WERI-Rb-1 (cell line): ENCODE measurements at regions not wholly inside any gene's neighbourhood (a gene's known extent, or its start where the extent isn't known, plus 50 kb on each side); places are given as distances from the start of the nearest gene placed in this dataset.
"Not testable (repeated sequence)": the region's sequence is repeated elsewhere in the genome, so short reads cannot be mapped to it uniquely, and the experiment has no call there.

Experiments
- DNase-seq: peaks from one replicate; pipeline ENCODE4 v3.0.0-alpha.2; 2020
- H3K27ac ChIP-seq: fragments of 250-450 bp; sonication (Bioruptor Pico); 2 replicates; pipeline ENCODE4 v1.5.1; 2020; ENCODE audit warnings: mild to moderate bottlenecking, moderate library complexity
- H3K27me3 ChIP-seq: fragments of 250-450 bp; sonication (Bioruptor Pico); 2 replicates; pipeline ENCODE4 v1.5.1; 2021; ENCODE audit warnings: mild to moderate bottlenecking, low read depth, moderate library complexity; ENCODE audit not compliant: insufficient read depth, severe bottlenecking
- H3K36me3 ChIP-seq: fragments of 250-450 bp; sonication (Bioruptor Pico); 2 replicates; pipeline ENCODE4 v1.5.1; 2020; ENCODE audit warnings: mild to moderate bottlenecking, moderate library complexity
- H3K4me3 ChIP-seq: 2 replicates; pipeline ENCODE4 v1.5.1; 2011; ENCODE audit warnings: low read depth, mild to moderate bottlenecking, control low read depth, low read length
- H3K9me3 ChIP-seq: fragments of 250-450 bp; sonication (Bioruptor Pico); 2 replicates; pipeline ENCODE4 v1.5.1; 2021; ENCODE audit warnings: mild to moderate bottlenecking, moderate library complexity; ENCODE audit not compliant: severe bottlenecking
- TF ChIP-seq, protein P1 (sequence below): IDR thresholded peaks from 2 replicates; pipeline ENCODE4 v1.5.1; 2011; ENCODE audit warnings: low read depth, mild to moderate bottlenecking, control low read depth, inconsistent platforms, low read length

DNA sequence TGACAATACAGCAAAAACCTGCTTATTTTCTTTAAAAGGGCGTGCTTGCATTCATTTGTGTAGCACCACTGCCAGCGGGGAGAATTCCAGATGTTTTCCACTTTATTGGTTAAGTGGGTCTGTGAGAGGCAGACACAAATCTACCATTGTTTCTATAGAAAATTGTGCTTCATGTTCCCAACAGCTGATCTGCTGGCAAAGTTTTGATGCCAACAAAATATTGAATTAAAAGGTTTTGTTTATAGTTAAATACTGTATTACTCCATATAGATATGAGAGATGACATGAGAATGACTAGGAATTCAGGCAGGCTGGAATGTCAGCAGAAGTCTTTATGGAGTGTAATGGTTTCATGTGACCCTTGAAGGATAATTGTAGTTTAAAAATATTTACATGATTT, 182.7 kb downstream of the MC4R start:
- Histone ChIP-seq H3K4me3 (no peak overlapping the region), H3K36me3 (no peaks in the 10 kb centered on the region), H3K27ac (no peak overlapping the region), H3K27me3 (no peaks in the 10 kb centered on the region), H3K9me3 (no peaks in the 10 kb centered on the region)
- TF ChIP-seq, protein P1, sequence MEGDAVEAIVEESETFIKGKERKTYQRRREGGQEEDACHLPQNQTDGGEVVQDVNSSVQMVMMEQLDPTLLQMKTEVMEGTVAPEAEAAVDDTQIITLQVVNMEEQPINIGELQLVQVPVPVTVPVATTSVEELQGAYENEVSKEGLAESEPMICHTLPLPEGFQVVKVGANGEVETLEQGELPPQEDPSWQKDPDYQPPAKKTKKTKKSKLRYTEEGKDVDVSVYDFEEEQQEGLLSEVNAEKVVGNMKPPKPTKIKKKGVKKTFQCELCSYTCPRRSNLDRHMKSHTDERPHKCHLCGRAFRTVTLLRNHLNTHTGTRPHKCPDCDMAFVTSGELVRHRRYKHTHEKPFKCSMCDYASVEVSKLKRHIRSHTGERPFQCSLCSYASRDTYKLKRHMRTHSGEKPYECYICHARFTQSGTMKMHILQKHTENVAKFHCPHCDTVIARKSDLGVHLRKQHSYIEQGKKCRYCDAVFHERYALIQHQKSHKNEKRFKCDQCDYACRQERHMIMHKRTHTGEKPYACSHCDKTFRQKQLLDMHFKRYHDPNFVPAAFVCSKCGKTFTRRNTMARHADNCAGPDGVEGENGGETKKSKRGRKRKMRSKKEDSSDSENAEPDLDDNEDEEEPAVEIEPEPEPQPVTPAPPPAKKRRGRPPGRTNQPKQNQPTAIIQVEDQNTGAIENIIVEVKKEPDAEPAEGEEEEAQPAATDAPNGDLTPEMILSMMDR, result no peak
- no peak for DNase-seq

DNA sequence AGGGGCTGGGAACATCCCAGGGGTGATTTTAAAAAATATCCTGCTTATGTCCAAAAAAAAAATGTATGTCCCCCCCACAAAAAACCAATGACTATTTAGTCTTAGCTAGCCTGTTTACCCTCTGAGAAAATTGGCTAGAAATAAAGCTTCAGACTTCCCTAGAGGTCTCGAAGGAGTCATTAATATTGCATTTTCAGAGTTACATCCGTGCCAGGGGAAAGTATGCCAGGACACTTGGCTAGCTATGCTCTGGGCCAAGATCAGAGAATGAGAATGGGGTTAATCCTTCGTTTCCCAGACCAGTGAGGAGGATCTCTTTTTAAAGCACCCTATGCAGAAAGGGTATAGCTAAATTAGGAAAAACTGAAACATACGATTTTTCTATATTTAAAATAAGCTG, 183.6 kb downstream of the MC4R start:
- no peak overlapping the region for H3K4me3 ChIP-seq
- TF ChIP-seq, protein P1, result no peak
- no peaks in the 10 kb centered on the region for H3K27me3 ChIP-seq
- H3K36me3 ChIP-seq, result no peaks in the 10 kb centered on the region
- no peaks in the 10 kb centered on the region for H3K9me3 ChIP-seq
- DNase-seq, result no peak
- no peak overlapping the region for H3K27ac ChIP-seq

DNA sequence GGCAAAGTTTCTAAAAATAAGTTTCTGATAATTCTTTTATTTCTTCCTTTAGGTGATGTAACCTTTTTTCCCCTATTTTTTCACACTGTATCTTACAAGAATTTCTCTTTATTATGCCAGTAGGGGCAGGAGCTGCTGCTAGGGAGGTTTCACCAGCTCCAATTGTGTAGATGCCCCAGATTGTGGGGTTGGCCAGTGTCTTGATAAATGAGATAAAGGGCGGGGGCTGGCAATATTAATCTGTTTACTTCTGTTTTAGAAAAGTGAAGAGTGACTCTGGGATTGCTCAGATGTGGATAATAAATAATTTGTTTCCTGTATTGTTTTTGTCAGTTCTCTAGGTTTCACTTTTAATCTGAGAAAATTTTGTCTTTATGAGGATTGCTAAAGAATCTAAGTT, 190.4 kb downstream of the MC4R start:
- H3K36me3 ChIP-seq, result no peaks in the 10 kb centered on the region
- H3K27ac ChIP-seq, result no peak overlapping the region
- no peak overlapping the region for H3K4me3 ChIP-seq
- no peaks in the 10 kb centered on the region for H3K9me3 ChIP-seq
- DNase-seq, result no peak
- no peaks in the 10 kb centered on the region for H3K27me3 ChIP-seq
- TF ChIP-seq, protein P1, result no peak

DNA sequence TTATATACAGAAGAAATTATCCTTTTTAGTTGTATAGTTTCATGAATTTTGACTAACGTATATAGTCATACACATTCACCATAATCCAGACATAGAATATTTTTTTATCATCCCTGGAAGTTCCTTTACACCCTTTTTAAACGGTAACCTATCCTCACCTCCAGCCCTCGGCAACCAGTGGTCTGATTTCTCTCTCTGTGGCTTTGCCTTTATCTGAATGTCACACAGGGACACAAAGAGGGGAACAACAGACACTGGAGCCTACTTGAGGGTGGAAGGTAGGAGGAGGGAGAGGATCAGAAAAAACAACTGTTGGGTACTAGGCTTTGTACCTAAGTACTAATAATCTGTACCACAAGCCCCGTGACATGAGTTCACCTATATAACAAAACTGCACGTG, 191.9 kb downstream of the MC4R start:
- no peaks in the 10 kb centered on the region for H3K9me3 ChIP-seq
- H3K27ac ChIP-seq, result no peak overlapping the region
- H3K4me3 ChIP-seq, result no peak overlapping the region
- H3K27me3 ChIP-seq, result no peaks in the 10 kb centered on the region
- no peaks in the 10 kb centered on the region for H3K36me3 ChIP-seq
- no peak for DNase-seq
- TF ChIP-seq, protein P1, result no peak

DNA sequence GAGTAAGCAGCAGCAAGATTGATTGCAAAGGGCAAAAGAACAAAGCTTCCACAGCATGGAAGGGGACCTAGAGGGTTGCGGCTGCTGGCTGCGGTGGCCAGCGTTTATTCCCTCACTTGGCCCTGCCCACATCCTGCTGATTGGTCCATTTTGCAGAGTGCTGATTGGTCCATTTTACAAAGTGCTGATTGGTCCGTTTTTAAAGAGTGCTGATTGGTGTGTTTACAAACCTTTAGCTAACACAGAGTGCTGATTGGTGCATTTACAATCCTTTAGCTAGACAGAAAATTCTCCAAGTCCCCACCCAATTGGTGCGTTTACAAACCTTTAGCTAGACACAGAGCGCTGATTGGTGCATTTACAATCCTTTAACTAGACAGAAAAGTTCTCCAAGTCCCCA, 194.4 kb downstream of the MC4R start:
- H3K27ac ChIP-seq, DNase-seq, H3K27me3 ChIP-seq, H3K9me3 ChIP-seq, H3K36me3 ChIP-seq, H3K4me3 ChIP-seq: not testable (repeated sequence)

DNA sequence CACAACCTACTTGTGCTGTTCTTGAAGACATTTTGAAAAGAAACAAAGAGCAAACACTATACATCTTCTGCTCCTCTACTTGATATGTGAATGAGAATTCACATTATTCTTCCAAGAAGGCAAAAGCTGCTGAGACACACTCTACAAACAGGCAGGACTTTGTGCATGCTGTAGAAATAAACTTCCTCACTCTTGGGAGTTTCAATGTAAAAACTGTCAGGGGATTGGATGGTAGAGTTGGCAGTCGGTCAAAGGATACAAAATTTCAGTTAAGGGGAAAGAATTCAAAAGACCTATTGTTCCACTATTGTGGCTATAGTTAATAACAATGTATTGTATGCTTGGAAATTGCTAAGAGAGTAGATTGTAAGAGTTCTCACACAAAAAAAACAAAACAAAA, 196.3 kb downstream of the MC4R start:
- H3K9me3 ChIP-seq, result no peaks in the 10 kb centered on the region
- TF ChIP-seq, protein P1, result no peak
- H3K4me3 ChIP-seq, result no peak overlapping the region
- H3K27me3 ChIP-seq, result no peaks in the 10 kb centered on the region
- H3K36me3 ChIP-seq, result no peaks in the 10 kb centered on the region
- no peak for DNase-seq
- no peak overlapping the region for H3K27ac ChIP-seq
